ENCODE measurements at regions not wholly inside any gene's neighbourhood (a gene's known extent, or its start where the extent isn't known, plus 50 kb on each side); places are given as distances from the start of the nearest gene placed in this dataset.

GRCh38 chr6:113570161-113570560 lies 287.0 kb upstream of the MARCKS start:
- intact Hi-C loops (cut with DNase I; ENCODE audit: low total_unique reads) = no loop called here
- no peak overlapping the region for H3K27ac ChIP-seq
- no peaks in the 10 kb centered on the region for H3K36me3 ChIP-seq
- H3K4me3 ChIP-seq = no peak overlapping the region
- H3K9me3 ChIP-seq = no peaks in the 10 kb centered on the region
- TF ChIP-seq, protein P1, sequence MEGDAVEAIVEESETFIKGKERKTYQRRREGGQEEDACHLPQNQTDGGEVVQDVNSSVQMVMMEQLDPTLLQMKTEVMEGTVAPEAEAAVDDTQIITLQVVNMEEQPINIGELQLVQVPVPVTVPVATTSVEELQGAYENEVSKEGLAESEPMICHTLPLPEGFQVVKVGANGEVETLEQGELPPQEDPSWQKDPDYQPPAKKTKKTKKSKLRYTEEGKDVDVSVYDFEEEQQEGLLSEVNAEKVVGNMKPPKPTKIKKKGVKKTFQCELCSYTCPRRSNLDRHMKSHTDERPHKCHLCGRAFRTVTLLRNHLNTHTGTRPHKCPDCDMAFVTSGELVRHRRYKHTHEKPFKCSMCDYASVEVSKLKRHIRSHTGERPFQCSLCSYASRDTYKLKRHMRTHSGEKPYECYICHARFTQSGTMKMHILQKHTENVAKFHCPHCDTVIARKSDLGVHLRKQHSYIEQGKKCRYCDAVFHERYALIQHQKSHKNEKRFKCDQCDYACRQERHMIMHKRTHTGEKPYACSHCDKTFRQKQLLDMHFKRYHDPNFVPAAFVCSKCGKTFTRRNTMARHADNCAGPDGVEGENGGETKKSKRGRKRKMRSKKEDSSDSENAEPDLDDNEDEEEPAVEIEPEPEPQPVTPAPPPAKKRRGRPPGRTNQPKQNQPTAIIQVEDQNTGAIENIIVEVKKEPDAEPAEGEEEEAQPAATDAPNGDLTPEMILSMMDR (IDR thresholded peaks at IDR 0.05) = no peak
- no peak for TF ChIP-seq POLR2A (IDR thresholded peaks at IDR 0.05)
- DNase-seq = no peak
- no peaks in the 10 kb centered on the region for H3K27me3 ChIP-seq
- no peaks in the 10 kb centered on the region for H3K4me1 ChIP-seq

GRCh38 chr6:113570641-113571040 lies 286.5 kb upstream of the MARCKS start:
- no peak overlapping the region for H3K27ac ChIP-seq
- H3K27me3 ChIP-seq = no peaks in the 10 kb centered on the region
- intact Hi-C loops (cut with DNase I; ENCODE audit: low total_unique reads) = no loop called here
- no peak overlapping the region for H3K4me3 ChIP-seq
- H3K4me1 ChIP-seq = no peaks in the 10 kb centered on the region
- no peak for DNase-seq
- no peaks in the 10 kb centered on the region for H3K36me3 ChIP-seq
- H3K9me3 ChIP-seq = no peaks in the 10 kb centered on the region
- TF ChIP-seq POLR2A (IDR thresholded peaks at IDR 0.05) = no peak
- TF ChIP-seq, protein P1 (IDR thresholded peaks at IDR 0.05) = no peak

DNA sequence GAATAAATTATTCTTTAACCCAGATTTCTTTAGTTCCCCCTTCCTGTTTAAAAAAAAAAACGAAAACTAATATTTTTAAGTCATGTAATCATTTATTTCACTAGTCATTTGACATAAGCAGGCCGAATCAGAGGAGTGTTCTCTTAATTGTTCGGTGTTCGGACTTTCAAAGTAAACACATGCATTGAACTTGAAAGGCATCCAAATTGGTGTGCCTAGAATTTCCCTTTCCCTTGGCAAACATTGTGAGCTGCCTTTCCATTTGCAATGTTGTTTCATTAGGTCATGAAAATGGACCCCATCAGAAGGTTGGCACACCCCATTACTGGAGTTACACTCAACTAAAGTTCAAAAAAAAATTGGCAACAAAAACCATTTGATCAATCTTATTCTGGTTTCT lies 283.0 kb upstream of the MARCKS start:
- intact Hi-C loops (cut with DNase I; ENCODE audit: low total_unique reads) = no loop called here
- no peaks in the 10 kb centered on the region for H3K36me3 ChIP-seq

DNA sequence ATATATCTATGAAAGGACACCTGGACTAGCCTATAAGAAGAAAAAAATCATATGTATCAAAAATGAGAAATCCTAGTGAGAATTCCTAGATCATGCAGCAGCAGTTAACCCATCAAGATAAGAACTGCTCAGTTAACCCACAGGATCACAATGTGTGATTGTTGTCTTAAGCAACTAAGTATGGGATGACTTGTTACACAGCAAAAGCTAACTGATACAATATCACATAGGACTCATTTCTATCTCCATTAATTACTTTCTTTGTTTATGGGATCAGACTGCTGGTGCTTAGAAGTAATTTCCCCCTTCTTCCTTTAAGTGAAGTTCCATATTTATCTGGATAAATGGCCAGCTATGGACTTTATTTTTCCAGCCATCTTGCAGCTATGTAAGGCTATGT lies 280.8 kb upstream of the MARCKS start:
- TF ChIP-seq POLR2A (IDR thresholded peaks at IDR 0.05) = no peak
- TF ChIP-seq, protein P1 (IDR thresholded peaks at IDR 0.05) = no peak
- Histone ChIP-seq H3K27me3 (no peaks in the 10 kb centered on the region), H3K36me3 (no peaks in the 10 kb centered on the region), H3K4me3 (no peak overlapping the region), H3K9me3 (no peaks in the 10 kb centered on the region), H3K4me1 (no peaks in the 10 kb centered on the region), H3K27ac (no peak overlapping the region)
- intact Hi-C loops (cut with DNase I; ENCODE audit: low total_unique reads) = no loop called here
- no peak for DNase-seq

More for the DNA sequence above, 283.0 kb upstream of the MARCKS start:
- Histone ChIP-seq H3K9me3 (no peaks in the 10 kb centered on the region), H3K4me3 (no peak overlapping the region), H3K27me3 (no peaks in the 10 kb centered on the region), H3K4me1 (no peaks in the 10 kb centered on the region), H3K27ac (no peak overlapping the region)
- DNase-seq = no peak
- TF ChIP-seq POLR2A (IDR thresholded peaks at IDR 0.05) = no peak
- TF ChIP-seq, protein P1 (IDR thresholded peaks at IDR 0.05) = no peak

- no peaks in the 10 kb centered on the region for H3K27me3 ChIP-seq
- no peak for TF ChIP-seq POLR2A (IDR thresholded peaks at IDR 0.05)
- TF ChIP-seq, protein P1 (IDR thresholded peaks at IDR 0.05) = no peak
- no peak for DNase-seq
- intact Hi-C loops (cut with DNase I; ENCODE audit: low total_unique reads) = no loop called here
- H3K36me3 ChIP-seq = no peaks in the 10 kb centered on the region
- no peak overlapping the region for H3K4me3 ChIP-seq
- H3K9me3 ChIP-seq = no peaks in the 10 kb centered on the region
- H3K27ac ChIP-seq = no peak overlapping the region
- no peaks in the 10 kb centered on the region for H3K4me1 ChIP-seq
These were observed 278.5 kb upstream of the MARCKS start for GRCh38 chr6:113578691-113579090.
